Body of pancreas (tissue), 4 donors: ENCODE measurements at regions not wholly inside any gene's neighbourhood (a gene's known extent, or its start where the extent isn't known, plus 50 kb on each side); places are given as distances from the start of the nearest gene placed in this dataset.
A peak's percentile ranks its signal among the peaks of the same experiment; 100 is the strongest.
"Not testable (repeated sequence)": the region's sequence is repeated elsewhere in the genome, so short reads cannot be mapped to it uniquely, and the experiment has no call there.

Experiments used
- ATAC-seq: fragments of 150-250 bp; one replicate; pipeline ENCODE4 v1.9.1; 2016
- DNase-seq, 4 donors: peaks; one replicate each; pipeline ENCODE4 v3.0.0-alpha.2; 2019
- H3K27ac ChIP-seq, 4 donors: fragments of 200-600 bp; sonication (generic); 1 replicate in 3 of 4; 2 replicates in 1 of 4; pipeline versions ENCODE4 v1.5.1 to v1.6.1; 2016 to 2019; ENCODE audit warnings: mild to moderate bottlenecking in 1 of 4, mixed read lengths in 1 of 4, moderate library complexity in 1 of 4
- H3K27me3 ChIP-seq, 2 donors: fragments of 200-600 bp; sonication (generic); one replicate each; pipeline ENCODE4 v1.6.0; 2016; ENCODE audit warnings: mild to moderate bottlenecking in 1 of 2
- H3K36me3 ChIP-seq, 2 donors: fragments of 200-600 bp; sonication (generic); replicated peaks in 1 of 2; 2 replicates each; pipeline ENCODE4 v1.5.1; 2016; ENCODE audit warnings: low read depth in 2 of 2; ENCODE audit not compliant: insufficient read depth in 1 of 2
- H3K4me1 ChIP-seq: fragments of 200-600 bp; sonication (generic); one replicate; pipeline ENCODE4 v1.6.0; 2016
- H3K4me3 ChIP-seq, 2 donors: fragments of 200-600 bp; sonication (generic); 1 replicate in 1 of 2; 2 replicates in 1 of 2; pipeline ENCODE4 v1.5.1; 2016 to 2019
- H3K9me3 ChIP-seq, 3 donors: fragments of 200-600 bp; sonication (generic); 1 replicate in 2 of 3; 2 replicates in 1 of 3; pipeline ENCODE4 v1.5.1; 2016
- CTCF ChIP-seq, 7 experiments: fragments of 450-650 bp in 4 of 7; fragments of 200-600 bp in 3 of 7; sonication (generic) in 3 of 7; IDR thresholded peaks; one replicate each; pipeline ENCODE4 v1.5.1; 2016 to 2019; ENCODE audit warnings: antibody characterized with exemption in 7 of 7
- POLR2A ChIP-seq, 3 donors: fragments of 450-650 bp; IDR thresholded peaks; one replicate each; pipeline ENCODE4 v1.6.1; 2016; ENCODE audit warnings: antibody characterized with exemption in 3 of 3, mild to moderate bottlenecking in 2 of 3
- WGBS, 2 donors: methylation state at CpG; one replicate each; pipeline ENCODE4 v1.1.5; 2017; 5-methylcytosine and 5-hydroxymethylcytosine counted together
- intact Hi-C: fragments of 100-400 bp; cut with DNase I; formaldehyde crosslinking; loops from one replicate; pipeline ENCODE4 v1.15.1; 2023

- H3K36me3 ChIP-seq: no peaks in the 10 kb centered on the region
- no peak for DNase-seq
- WGBS, 2 donors: 72 to 84% methylated on average over 7 of the region's 7 CpGs
- H3K9me3 ChIP-seq: no peaks in the 10 kb centered on the region
- H3K27me3 ChIP-seq: no peaks in the 10 kb centered on the region
- TF ChIP-seq CTCF (IDR thresholded peaks at IDR 0.05): no peak
- TF ChIP-seq POLR2A (IDR thresholded peaks at IDR 0.05): no peak
- peaks cover 5% of the 10 kb centered on the region for H3K4me1 ChIP-seq
- ATAC-seq: no peak
- H3K4me3 ChIP-seq: no peak overlapping the region
- intact Hi-C loops: no loop called here
- H3K27ac ChIP-seq: no peak overlapping the region
Measured at GRCh38 chr5:124612023-124612422, 134.4 kb downstream of the ZNF608 start.

- ATAC-seq, H3K27ac ChIP-seq, H3K4me3 ChIP-seq, H3K27me3 ChIP-seq, intact Hi-C loops, H3K4me1 ChIP-seq, DNase-seq, H3K36me3 ChIP-seq, H3K9me3 ChIP-seq: not testable (repeated sequence)
- 96 to 100% methylated on average over 1 of the region's 1 CpG for WGBS, 2 donors
Measured at GRCh38 chr5:124611262-124611661, 135.2 kb downstream of the ZNF608 start.

GRCh38 chr5:124609685-124610084 lies 136.8 kb downstream of the ZNF608 start:
- H3K27me3 ChIP-seq, H3K27ac ChIP-seq, intact Hi-C loops, H3K4me3 ChIP-seq, H3K9me3 ChIP-seq, ATAC-seq, H3K36me3 ChIP-seq, H3K4me1 ChIP-seq, DNase-seq: not testable (repeated sequence)
- 24 to 36% methylated on average over 1 of the region's 1 CpG for WGBS, 2 donors

- Histone ChIP-seq H3K27me3 (no peaks in the 10 kb centered on the region), H3K4me3 (no peak overlapping the region), H3K9me3 (no peaks in the 10 kb centered on the region), H3K36me3 (no peaks in the 10 kb centered on the region), H3K27ac (no peak overlapping the region), H3K4me1 (peaks cover 4% of the 10 kb centered on the region)
- intact Hi-C loops: no loop called here
- 91% methylated on average over 2 of the region's 2 CpGs for WGBS, 2 donors
- TF ChIP-seq POLR2A (IDR thresholded peaks at IDR 0.05) (no peak), CTCF (IDR thresholded peaks at IDR 0.05) (no peak)
- DNase-seq (no peak), ATAC-seq (no peak)
Measured at GRCh38 chr5:124606543-124606942, 139.9 kb downstream of the ZNF608 start.

- Histone ChIP-seq H3K27me3 (no peaks in the 10 kb centered on the region), H3K9me3 (no peaks in the 10 kb centered on the region), H3K4me3 (no peak overlapping the region), H3K4me1 (peaks cover 4% of the 10 kb centered on the region), H3K27ac (peak overlapping the region in 1 of 4 donors; percentile 20), H3K36me3 (no peaks in the 10 kb centered on the region)
- intact Hi-C loops: no loop called here
- no peak for ATAC-seq
- no peak for TF ChIP-seq CTCF (IDR thresholded peaks at IDR 0.05)
- TF ChIP-seq POLR2A (IDR thresholded peaks at IDR 0.05): no peak
- 69 to 86% methylated on average over 2 of the region's 2 CpGs for WGBS, 2 donors
- DNase-seq: no peak
Measured at GRCh38 chr5:124606093-124606492, 140.3 kb downstream of the ZNF608 start.

- 68 to 81% methylated on average over 4 of the region's 4 CpGs for WGBS, 2 donors
- no peaks in the 10 kb centered on the region for H3K36me3 ChIP-seq
- H3K4me3 ChIP-seq: no peak overlapping the region
- H3K27me3 ChIP-seq: no peaks in the 10 kb centered on the region
- peak overlapping the region in 2 of 4 donors; percentile 1 to 20 for H3K27ac ChIP-seq
- ATAC-seq: peak; percentile 30
- intact Hi-C loops: no loop called here
- H3K9me3 ChIP-seq: no peaks in the 10 kb centered on the region
- DNase-seq: peak in 2 of 4 donors; percentile 13 to 29
- H3K4me1 ChIP-seq: peaks cover 5% of the 10 kb centered on the region
- no peak for TF ChIP-seq CTCF (IDR thresholded peaks at IDR 0.05)
- TF ChIP-seq POLR2A (IDR thresholded peaks at IDR 0.05): no peak
Measured at GRCh38 chr5:124605541-124605940, 140.9 kb downstream of the ZNF608 start.
